Peyer's patch (tissue), 4 donors: ENCODE measurements at regions not wholly inside any gene's neighbourhood (a gene's known extent, or its start where the extent isn't known, plus 50 kb on each side); places are given as distances from the start of the nearest gene placed in this dataset.
A peak's percentile ranks its signal among the peaks of the same experiment; 100 is the strongest.

ENCODE experiments used
- DNase-seq, 3 donors: peaks; one replicate each; pipeline ENCODE4 v3.0.0-alpha.2; 2017 to 2019
- H3K27ac ChIP-seq, 4 donors: fragments of 200-600 bp; sonication (generic); one replicate each; pipeline ENCODE4 v1.5.1; 2016 to 2019
- H3K27me3 ChIP-seq, 2 donors: fragments of 200-600 bp; sonication (generic); one replicate each; pipeline ENCODE4 v1.5.1; 2019
- H3K36me3 ChIP-seq, 3 donors: fragments of 200-600 bp; sonication (generic); one replicate each; pipeline ENCODE4 v1.5.1; 2016 to 2019
- H3K4me1 ChIP-seq, 4 donors: fragments of 200-600 bp; sonication (generic); one replicate each; pipeline ENCODE4 v1.5.1; 2016 to 2019
- H3K4me3 ChIP-seq, 4 donors: fragments of 200-600 bp; sonication (generic); 1 replicate in 3 of 4; 2 replicates in 1 of 4; pipeline ENCODE4 v1.5.1; 2016 to 2019; ENCODE audit warnings: mild to moderate bottlenecking in 1 of 4
- H3K9me3 ChIP-seq, 4 donors: fragments of 200-600 bp; sonication (generic); one replicate each; pipeline ENCODE4 v1.5.1; 2016 to 2019; ENCODE audit warnings: mild to moderate bottlenecking in 1 of 4
- POLR2A ChIP-seq, 2 donors: fragments of 450-650 bp; IDR thresholded peaks; one replicate each; pipeline ENCODE4 v1.5.1; 2017; ENCODE audit warnings: antibody characterized with exemption in 2 of 2, mild to moderate bottlenecking in 2 of 2, moderate library complexity in 2 of 2
- TF ChIP-seq, protein P1 (sequence below), 6 experiments: fragments of 450-650 bp in 4 of 6; fragments of 200-600 bp in 2 of 6; sonication (generic) in 1 of 6; IDR thresholded peaks; one replicate each; pipeline ENCODE4 v1.5.1; 2017 to 2019; ENCODE audit warnings: antibody characterized with exemption in 6 of 6, mild to moderate bottlenecking in 3 of 6, moderate library complexity in 1 of 6

DNA sequence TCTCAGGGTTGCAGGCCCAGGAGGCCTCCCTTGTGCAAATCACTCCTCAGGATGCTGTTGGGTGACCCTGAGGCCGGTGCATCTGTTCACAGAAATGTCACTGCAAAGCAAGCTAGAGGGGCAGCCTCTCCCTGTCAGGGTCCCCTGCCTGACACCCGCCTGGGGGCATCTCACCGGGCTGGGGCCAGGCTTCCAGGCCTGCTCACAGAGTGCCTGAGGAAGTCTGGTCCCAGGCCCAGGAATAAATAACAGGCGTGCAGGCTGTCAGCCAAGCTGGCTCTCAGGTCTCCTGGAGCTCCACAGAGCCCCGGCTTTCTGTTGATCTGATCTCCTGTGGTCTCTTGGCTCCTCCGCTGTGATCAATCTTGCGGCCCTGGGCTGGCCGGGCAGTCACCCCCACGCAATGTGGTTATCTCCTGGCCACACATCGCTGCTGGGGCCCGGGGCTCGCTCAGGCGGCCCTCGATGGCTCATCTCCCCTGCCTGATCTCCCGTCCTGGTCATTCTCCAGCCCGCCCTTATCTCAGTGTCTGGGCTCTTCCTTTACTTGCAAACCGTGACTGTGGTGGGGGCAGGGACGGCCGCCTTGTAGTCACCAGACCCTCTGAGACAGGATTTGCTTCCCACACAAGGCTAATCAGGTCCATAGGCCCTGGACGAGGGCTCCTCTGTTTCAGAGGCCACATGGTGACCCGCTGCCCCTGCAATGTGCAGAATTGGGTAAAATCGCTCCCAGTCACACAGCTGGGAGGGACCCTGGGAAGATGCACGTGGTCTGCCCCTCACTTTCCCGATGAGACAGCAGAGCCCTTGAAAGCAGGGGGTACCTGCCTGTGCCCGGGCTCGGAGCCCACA is 231.2 kb upstream of the GSE1 start:
- Histone ChIP-seq H3K4me3 (no peak overlapping the region), H3K9me3 (no peaks in the 10 kb centered on the region), H3K36me3 (no peaks in the 10 kb centered on the region), H3K27ac (no peak overlapping the region), H3K27me3 (no peaks in the 10 kb centered on the region), H3K4me1 (peaks cover 0 to 32% (median 0%) of the 10 kb centered on the region in 4 donors)
- TF ChIP-seq, protein P1, sequence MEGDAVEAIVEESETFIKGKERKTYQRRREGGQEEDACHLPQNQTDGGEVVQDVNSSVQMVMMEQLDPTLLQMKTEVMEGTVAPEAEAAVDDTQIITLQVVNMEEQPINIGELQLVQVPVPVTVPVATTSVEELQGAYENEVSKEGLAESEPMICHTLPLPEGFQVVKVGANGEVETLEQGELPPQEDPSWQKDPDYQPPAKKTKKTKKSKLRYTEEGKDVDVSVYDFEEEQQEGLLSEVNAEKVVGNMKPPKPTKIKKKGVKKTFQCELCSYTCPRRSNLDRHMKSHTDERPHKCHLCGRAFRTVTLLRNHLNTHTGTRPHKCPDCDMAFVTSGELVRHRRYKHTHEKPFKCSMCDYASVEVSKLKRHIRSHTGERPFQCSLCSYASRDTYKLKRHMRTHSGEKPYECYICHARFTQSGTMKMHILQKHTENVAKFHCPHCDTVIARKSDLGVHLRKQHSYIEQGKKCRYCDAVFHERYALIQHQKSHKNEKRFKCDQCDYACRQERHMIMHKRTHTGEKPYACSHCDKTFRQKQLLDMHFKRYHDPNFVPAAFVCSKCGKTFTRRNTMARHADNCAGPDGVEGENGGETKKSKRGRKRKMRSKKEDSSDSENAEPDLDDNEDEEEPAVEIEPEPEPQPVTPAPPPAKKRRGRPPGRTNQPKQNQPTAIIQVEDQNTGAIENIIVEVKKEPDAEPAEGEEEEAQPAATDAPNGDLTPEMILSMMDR (IDR thresholded peaks at IDR 0.05), result no peak
- TF ChIP-seq POLR2A (IDR thresholded peaks at IDR 0.05), result no peak
- DNase-seq, result no peak

DNA sequence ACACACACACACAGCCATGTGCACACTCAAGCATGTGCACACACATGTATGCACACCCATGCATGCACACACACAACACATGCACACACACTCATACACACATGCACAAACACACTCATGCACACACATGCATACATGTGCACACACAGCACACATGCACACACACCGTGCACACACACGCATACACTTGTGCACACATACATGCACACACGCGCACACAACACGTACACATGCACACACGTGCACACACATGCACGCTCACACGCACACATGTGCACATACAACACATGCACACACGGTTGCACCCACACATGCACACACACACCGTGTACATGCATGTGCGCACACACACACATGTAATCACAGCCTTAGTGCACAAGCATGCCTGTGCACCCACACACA is 230.4 kb upstream of the GSE1 start:
- TF ChIP-seq, protein P1 (IDR thresholded peaks at IDR 0.05), result no peak
- no peak for TF ChIP-seq POLR2A (IDR thresholded peaks at IDR 0.05)
- Histone ChIP-seq H3K27ac (no peak overlapping the region), H3K36me3 (no peaks in the 10 kb centered on the region), H3K4me1 (peaks cover 0 to 25% (median 0%) of the 10 kb centered on the region in 4 donors), H3K27me3 (no peaks in the 10 kb centered on the region), H3K4me3 (no peak overlapping the region), H3K9me3 (no peaks in the 10 kb centered on the region)
- DNase-seq, result no peak

DNA sequence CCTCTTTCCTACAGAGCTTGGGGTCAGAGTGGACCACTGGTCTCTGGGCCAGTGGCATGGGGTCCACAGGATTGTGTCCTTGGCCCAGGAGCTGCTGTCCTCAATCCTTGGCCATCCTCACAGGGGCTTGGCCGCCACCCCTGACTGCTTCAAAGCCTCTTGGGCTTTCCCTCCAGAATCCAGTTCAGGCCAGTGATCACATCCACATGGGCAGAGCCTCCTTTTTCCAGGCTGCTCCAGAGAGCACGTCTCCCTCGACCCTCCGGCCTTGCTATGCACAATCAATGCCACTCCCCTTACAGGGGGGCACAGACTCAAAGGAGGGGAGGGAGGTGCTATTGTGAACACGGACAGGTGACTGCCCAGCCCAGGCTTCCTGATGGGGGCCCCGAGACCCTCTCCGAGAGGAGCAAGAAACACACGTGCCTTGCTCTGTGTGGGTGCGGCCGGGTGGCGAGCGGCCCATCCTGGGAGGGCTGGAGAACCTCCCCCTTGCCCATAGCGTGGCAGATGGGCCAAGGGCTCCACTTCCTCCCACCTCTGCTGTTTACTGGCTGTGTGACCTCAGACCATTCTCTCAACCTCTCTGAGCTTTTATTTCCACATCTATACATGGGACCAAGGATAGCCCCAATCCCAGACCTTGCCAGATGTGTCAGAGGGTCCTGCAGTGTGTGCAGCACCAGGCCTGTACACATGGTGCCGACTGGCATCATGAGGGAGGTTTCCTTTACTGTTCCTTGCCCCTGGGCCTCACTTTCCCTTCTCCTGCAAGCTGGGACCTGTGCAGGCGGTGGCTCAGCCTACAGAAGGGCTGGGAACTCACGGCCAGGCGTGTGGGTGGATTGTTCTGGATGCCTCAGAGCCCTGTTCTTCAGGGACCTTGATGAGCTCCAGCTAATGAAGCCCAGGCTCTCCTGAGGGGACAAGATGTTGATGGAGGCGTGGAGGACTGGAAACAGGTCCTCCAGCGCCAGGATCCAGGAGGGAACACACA is 229.0 kb upstream of the GSE1 start:
- TF ChIP-seq POLR2A (IDR thresholded peaks at IDR 0.05), result no peak
- TF ChIP-seq, protein P1 (IDR thresholded peaks at IDR 0.05), result no peak
- H3K36me3 ChIP-seq, result no peaks in the 10 kb centered on the region
- H3K27ac ChIP-seq, result peak overlapping the region in 1 of 4 donors; percentile 17
- peaks cover 0 to 13% (median 0%) of the 10 kb centered on the region in 4 donors for H3K4me1 ChIP-seq
- no peak overlapping the region for H3K4me3 ChIP-seq
- DNase-seq, result no peak
- H3K9me3 ChIP-seq, result no peaks in the 10 kb centered on the region
- no peaks in the 10 kb centered on the region for H3K27me3 ChIP-seq

DNA sequence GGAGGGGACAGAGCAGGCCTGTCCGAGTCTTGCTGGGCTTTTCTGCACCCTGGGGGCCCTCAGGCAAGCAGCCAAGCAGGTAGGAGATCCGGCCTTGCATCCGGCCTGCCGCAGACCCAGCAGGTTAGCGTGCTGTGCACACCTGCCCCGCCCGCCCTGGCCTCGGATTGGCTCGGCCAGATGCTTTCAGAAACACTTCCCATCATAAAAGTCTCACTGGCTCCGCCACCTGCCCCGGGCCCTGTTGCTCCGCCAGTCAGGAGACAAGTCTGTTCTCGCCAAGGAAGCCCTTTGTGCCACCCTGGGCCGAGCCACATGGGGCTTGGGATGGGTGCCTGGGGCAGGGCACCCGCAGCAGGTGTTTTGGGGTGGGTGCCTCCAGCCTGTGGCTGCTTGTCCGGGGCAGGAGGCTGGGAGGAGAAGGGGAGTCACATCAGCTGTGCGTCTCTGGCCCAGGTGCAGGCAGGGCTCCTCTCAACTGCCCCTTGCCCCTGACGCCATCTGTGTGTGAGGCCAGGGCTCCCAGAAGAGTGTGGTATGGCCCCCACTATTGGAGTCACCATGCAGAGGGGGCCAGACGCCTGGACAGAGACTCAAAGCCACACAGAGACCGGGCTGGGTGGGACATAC is 228.2 kb upstream of the GSE1 start:
- TF ChIP-seq POLR2A (IDR thresholded peaks at IDR 0.05), result no peak
- TF ChIP-seq, protein P1 (IDR thresholded peaks at IDR 0.05), result no peak
- Histone ChIP-seq H3K27ac (peak overlapping the region in 1 of 4 donors; percentile 49), H3K9me3 (no peaks in the 10 kb centered on the region), H3K36me3 (no peaks in the 10 kb centered on the region), H3K27me3 (no peaks in the 10 kb centered on the region), H3K4me3 (no peak overlapping the region), H3K4me1 (peaks cover 0 to 14% (median 0%) of the 10 kb centered on the region in 4 donors)
- DNase-seq, result peak in 2 of 3 donors; percentile 68 to 80
